ENCODE measurements at regions not wholly inside any gene's neighbourhood (a gene's known extent, or its start where the extent isn't known, plus 50 kb on each side); places are given as distances from the start of the nearest gene placed in this dataset.
"Not testable (repeated sequence)": the region's sequence is repeated elsewhere in the genome, so short reads cannot be mapped to it uniquely, and the experiment has no call there.

DNA sequence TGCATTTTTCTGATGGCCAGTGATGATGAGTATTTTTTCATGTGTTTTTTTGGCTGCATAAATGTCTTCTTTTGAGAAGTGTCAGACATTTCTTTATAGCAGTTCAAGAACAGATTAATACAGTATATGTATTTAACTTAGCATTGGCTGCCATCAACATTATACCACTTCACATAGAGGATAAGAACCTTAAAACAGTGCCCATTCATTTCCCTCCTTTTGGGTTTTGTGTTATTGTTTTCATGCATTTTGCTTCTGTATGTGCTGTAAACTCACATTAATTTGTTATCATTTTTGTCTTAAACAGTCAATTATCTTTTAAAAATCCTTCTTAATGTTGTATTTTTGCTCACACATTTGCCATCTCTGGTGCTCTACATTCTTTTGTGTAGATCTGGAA is 381.6 kb upstream of the DEFB115 start:
- TF ChIP-seq POLR2AphosphoS5, EP300, POLR2A (IDR thresholded peaks at IDR 0.05): not testable (repeated sequence)
- TF ChIP-seq, protein P1, sequence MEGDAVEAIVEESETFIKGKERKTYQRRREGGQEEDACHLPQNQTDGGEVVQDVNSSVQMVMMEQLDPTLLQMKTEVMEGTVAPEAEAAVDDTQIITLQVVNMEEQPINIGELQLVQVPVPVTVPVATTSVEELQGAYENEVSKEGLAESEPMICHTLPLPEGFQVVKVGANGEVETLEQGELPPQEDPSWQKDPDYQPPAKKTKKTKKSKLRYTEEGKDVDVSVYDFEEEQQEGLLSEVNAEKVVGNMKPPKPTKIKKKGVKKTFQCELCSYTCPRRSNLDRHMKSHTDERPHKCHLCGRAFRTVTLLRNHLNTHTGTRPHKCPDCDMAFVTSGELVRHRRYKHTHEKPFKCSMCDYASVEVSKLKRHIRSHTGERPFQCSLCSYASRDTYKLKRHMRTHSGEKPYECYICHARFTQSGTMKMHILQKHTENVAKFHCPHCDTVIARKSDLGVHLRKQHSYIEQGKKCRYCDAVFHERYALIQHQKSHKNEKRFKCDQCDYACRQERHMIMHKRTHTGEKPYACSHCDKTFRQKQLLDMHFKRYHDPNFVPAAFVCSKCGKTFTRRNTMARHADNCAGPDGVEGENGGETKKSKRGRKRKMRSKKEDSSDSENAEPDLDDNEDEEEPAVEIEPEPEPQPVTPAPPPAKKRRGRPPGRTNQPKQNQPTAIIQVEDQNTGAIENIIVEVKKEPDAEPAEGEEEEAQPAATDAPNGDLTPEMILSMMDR (IDR thresholded peaks at IDR 0.05) = not testable (repeated sequence)
